HG03432 (cell line): ENCODE measurements at regions not wholly inside any gene's neighbourhood (a gene's known extent, or its start where the extent isn't known, plus 50 kb on each side); places are given as distances from the start of the nearest gene placed in this dataset.

Experiments used
- ATAC-seq: cut with Tn5 transposase; IDR thresholded peaks from one replicate; pipeline ENCODE4 v1.9.1; 2021; ENCODE audit warnings: mild to moderate bottlenecking, moderate library complexity; ENCODE audit not compliant: unreplicated experiment

- ATAC-seq = no peak
Measured at GRCh38 chr6:169881976-169882375, 130.6 kb downstream of the ERMARD start.

GRCh38 chr6:169881398-169881797 lies 130.0 kb downstream of the ERMARD start:
- no peak for ATAC-seq

GRCh38 chr6:169880516-169880915 lies 129.1 kb downstream of the ERMARD start:
- ATAC-seq = no peak

DNA sequence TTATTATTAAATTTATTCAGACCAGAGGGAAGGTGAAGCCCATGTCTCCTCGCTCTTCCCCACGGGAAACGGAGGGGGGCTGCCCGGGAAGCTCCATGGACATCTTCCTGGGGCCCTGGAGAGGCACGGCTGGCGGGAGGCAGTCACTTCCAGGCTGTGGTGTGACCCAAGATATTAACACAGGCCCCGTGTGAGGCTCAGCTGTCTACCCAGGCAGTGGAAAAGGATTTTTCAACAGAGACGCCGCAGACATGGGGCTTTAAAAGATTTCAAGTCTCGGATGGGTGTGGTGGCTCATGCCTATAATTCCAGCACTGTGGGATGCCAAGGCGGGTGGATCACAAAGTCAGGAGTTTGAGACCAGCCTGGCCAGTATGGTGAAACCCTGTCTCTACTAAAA lies 117.9 kb downstream of the ERMARD start:
- ATAC-seq = no peak

DNA sequence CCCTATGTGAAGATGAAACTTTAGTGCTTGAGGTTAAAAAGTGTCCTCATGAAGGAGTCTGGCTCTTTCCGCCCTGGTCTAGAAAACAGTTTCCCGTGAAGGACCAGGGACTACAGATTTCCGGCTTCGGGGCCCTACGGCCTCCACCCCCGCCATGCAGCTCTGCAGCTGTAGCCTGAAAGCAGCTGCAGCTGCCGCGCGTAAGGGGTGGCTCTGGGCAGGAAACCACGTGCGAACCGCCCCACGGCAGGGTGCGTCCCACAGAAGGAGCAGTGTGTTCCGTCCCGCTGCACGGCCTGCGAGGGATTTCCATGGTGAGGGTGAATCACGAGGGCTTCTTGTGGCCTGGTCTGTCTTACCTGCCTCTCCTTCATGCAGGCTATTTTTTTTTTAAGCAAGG lies 117.0 kb downstream of the ERMARD start:
- no peak for ATAC-seq

DNA sequence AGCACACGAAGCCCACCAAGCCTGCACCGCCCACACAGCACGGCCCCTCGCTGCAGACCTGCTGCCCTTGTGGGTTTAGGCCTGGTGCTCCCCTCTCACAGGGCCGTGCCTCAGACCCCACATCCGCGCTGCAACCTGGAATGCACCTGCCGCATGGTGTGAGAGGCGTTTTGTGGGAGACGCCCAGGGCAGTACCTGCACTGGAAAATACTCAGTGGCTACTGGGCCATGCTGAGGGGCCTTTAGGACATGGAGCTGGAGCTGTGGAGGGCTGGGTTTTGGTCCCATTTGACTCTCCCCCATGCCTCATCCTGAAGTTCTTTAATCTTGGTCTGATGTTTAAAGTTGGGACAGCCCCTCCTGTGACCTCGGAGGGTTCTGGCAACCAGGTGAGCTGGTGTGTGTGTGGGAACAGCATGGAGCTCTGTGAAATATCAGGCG lies 116.3 kb downstream of the ERMARD start:
- no peak for ATAC-seq

DNA sequence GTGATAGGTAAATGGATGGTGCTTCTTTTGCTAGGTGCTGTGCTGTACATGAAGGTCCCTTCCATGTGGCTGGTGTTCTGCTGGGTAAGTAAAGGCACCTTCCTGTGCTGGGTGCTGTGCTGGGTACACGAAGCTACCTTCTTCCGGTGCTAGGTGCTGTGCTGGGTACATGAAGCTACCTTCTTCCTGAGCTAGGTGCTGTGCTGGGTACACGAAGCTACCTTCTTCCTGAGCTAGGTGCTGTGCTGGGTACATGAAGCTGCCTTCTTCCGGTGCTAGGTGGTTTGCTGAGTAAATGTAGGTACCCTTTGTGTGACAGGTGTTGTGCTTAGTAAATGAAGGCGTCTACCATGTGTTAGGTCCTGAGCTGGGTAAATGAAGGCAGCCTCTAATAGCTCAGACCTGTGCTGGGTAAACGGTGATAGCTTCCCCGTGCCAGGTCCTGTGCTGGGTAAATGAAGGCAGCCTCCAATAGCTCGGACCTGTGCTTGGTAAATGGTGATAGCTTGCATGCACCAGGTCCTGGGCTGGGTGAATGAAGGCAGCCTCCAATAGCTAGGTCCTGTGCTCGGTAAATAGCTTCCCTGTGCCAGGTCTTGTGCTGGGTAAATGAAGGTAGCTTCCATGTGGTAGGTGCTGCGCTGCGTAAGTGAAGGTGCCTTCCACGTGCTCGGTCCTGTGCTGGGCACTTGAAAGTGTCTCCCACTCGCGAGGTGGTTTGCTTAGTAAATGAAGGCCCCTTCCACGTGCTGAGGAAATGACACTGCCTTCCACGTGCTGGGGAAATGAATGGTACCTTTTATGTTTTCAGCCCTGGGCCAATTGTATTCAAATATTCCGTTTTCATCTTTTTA lies 115.5 kb downstream of the ERMARD start:
- ATAC-seq = no peak

- no peak for ATAC-seq
Measured at GRCh38 chr6:169866140-169866534, 114.7 kb downstream of the ERMARD start.

GRCh38 chr6:169865346-169866139 lies 114.1 kb downstream of the ERMARD start:
- no peak for ATAC-seq

GRCh38 chr6:169864148-169865020 lies 113.0 kb downstream of the ERMARD start:
- ATAC-seq = no peak

GRCh38 chr6:169863710-169864109 lies 112.3 kb downstream of the ERMARD start:
- no peak for ATAC-seq

GRCh38 chr6:169862892-169863525 lies 111.6 kb downstream of the ERMARD start:
- no peak for ATAC-seq

GRCh38 chr6:169862043-169862891 lies 110.8 kb downstream of the ERMARD start:
- ATAC-seq = no peak

DNA sequence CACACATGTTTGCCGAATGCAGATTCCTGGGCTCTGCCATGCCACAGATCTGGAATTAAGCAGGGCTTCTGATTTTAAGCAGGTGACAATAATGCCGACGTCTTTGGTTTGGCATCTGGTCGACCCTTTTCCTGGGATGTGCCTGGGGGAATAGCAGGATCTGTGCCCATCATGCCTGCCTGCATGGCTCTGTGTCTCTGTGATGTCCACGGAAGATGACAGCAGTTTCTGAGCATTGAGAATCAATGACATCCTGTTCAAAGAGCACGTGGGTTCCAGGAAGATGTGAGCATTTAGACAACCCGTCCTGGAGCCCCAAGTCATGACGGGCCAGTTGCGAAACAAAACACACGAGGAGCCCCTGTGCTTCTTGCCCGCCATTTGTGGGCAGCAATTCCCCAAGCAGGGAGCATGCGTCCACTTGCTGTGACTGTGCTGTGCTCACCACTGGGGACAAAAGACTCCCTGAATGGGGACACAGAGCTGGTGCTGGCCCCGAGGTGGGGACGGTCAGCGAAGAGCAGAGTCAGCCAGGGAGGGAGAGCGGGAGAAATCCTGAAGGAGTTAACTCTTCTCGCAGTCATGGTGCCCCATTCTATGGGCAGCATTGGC lies 110.1 kb downstream of the ERMARD start:
- ATAC-seq = no peak

DNA sequence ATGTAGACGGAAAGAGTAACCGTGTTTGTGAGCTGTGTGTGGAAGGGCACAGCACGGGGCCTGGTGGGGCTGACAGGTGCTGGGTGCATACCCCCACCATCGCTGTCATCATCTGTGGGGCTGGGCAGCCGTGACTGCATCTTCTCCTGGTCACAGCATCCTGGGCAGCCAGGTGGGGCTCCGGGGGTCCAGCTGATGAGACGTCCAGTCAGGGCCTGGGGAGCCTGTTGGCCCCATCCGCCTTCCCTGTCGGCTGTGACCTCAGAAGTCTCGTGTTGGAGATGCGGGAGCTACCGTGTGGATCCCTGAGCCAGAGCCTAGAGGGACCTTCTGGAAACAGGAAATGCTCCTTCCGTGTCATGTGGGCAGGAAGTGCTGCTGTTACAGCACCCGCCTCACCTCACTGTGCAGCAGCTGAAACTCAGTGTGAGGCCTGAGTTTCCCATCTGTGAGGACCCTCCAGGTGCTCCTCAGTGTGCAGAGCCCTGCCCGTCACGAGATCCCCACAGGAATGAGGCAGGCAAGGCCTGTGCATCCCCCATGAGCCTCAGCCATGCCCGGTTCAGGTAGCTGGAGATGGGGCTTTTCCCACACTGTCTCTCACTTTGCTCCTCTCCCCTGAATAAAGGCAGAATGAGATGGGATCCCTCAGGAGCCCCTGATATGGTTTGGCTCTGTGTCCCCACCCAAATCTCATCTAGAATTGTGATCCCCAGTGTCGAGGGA lies 108.7 kb downstream of the ERMARD start:
- no peak for ATAC-seq

DNA sequence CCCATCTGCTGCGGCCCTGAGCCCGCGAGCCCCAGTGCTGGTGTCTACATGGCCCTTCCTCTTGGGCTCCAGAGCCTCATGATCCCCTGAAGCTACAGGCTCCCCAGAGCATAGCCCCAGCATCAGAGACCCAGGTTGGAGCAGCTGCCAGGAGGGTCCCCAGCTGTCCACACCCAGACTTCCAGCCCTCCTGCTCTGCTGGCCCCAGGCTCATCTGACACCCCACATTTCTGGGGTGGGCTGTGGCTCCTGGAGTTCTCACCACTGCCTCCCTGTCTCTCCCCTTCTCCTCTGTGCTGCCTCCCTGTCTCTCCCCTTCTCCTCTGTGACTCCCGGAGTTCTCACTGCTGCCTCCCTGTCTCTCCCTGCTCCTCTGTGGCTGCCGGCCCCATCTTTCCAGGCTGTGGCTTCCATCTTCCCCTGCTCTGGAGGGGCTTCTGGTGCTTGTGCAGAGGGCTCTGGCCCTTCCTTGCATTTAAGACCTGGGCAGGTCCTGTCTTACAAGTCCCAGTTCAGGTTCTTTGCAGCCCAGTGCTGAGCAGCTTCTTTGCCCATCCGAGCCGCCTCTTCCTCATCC lies 108.1 kb downstream of the ERMARD start:
- no peak for ATAC-seq

- no peak for ATAC-seq
Measured at GRCh38 chr6:169858935-169859351, 107.5 kb downstream of the ERMARD start.

GRCh38 chr6:169858293-169858934 lies 107.0 kb downstream of the ERMARD start:
- no peak for ATAC-seq
